D721Med (cell line): ENCODE measurements at regions not wholly inside any gene's neighbourhood (a gene's known extent, or its start where the extent isn't known, plus 50 kb on each side); places are given as distances from the start of the nearest gene placed in this dataset.

ENCODE experiments used
- DNase-seq: peaks from one replicate; pipeline ENCODE4 v3.0.0; 2011; ENCODE audit warnings: low spot score; ENCODE audit not compliant: insufficient read length
- FAIRE-seq: peaks from 2 replicates; lab custom pipeline; 2011; peaks lifted over from hg19 to GRCh38; lab: Jason Lieb, UNC
- CTCF ChIP-seq: IDR thresholded peaks from 2 replicates; pipeline ENCODE4 v1.5.1; 2012; ENCODE audit warnings: mild to moderate bottlenecking, control low read depth; ENCODE audit not compliant: insufficient read depth; ENCODE audit errors: missing control alignments

- DNase-seq (no peak), FAIRE-seq (no peak)
- TF ChIP-seq CTCF, result no peak
Observed at GRCh38 chr1:55534565-55535121, 319.5 kb upstream of the USP24 start.

DNA sequence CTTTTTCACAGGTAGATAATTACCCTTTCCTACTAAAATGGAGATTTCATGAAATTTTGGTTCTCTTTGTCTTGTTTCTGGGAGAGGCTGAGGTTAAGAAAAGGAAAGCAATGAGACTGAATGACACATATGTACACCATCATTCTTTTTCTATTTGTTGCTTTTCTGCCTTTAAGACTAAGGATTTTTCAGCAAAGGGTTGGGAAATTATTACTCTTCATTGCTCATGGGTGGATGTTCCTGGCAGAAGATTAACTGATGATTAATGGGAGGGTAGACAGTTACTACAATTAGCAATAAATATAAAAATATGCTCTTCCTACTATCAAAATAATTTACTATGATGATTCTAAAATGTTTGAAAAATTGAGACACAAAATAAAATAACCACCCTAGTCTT lies 316.5 kb upstream of the USP24 start:
- DNase-seq, result no peak
- TF ChIP-seq CTCF, result no peak
- FAIRE-seq, result no peak

DNA sequence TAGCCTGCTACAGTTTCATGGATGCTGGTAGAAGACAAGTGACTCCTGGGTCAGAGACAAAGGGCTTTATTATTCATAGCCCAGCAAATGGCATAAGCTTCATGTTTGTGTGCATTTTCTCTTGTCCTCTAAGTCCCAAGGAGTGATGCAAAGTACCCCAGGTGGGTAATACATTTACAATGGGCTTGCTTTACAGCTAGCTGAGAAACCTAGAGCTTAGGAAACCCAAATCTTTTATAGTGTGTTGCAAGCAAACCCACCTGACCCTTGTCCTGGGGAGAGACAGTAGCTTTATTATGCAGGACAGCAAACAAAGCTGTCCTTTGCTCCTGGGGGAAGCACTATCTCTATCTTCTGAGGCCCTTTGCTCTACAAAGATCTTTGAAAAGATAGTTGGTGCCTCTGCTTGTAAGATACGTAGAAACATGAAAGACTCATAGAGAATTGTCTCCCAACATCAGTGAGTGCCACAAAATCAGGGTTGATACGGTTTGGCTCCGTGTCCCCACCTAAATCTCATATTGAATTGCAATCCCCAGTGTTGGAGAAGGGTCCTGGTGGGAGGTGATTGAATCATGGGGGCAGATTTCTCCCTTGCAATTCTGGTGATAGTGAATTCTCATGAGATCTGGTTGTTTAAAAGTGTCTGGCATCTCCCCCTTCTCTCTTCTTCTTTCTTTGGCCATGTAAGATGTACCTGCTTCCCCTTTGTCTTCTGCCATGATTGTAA lies 315.8 kb upstream of the USP24 start:
- DNase-seq (no peak), FAIRE-seq (no peak)
- no peak for TF ChIP-seq CTCF

DNA sequence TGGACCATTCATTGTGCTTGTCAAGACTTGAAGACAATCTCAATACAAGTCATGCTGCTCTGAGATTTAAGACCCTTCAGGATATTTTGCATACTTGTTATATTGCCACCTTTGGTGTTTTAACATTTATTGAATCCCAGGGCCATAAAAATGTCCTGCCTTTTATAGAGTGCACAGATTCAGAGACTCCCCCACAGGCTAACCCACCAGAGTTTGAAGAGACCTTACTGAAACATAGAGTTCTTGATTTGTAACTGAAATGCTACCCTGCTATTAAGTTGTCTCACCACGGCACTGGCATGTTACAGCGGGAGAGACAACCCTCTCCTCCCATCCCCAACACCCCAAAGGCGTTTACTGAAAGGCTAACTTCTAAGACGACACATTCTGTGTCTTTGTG lies 313.9 kb upstream of the USP24 start:
- FAIRE-seq (no peak), DNase-seq (no peak)
- no peak for TF ChIP-seq CTCF

- no peak for TF ChIP-seq CTCF
- no peak for FAIRE-seq
- no peak for DNase-seq
Observed at GRCh38 chr1:55527831-55528230, 312.7 kb upstream of the USP24 start.

- peak; percentile 92 for FAIRE-seq
- DNase-seq, result peak; percentile 42
Observed at GRCh38 chr1:55526716-55527115, 311.6 kb upstream of the USP24 start.

More at GRCh38 chr1:55526716-55527115, 311.6 kb upstream of the USP24 start:
- TF ChIP-seq CTCF, result no peak
